Skeletal muscle satellite cell (primary cell): ENCODE measurements at regions not wholly inside any gene's neighbourhood (a gene's known extent, or its start where the extent isn't known, plus 50 kb on each side); places are given as distances from the start of the nearest gene placed in this dataset.
"Not testable (repeated sequence)": the region's sequence is repeated elsewhere in the genome, so short reads cannot be mapped to it uniquely, and the experiment has no call there.

Experiments used
- H3K27me3 ChIP-seq: 2 replicates; pipeline ENCODE4 v1.7.0; 2013; ENCODE audit warnings: low read length; ENCODE audit not compliant: control insufficient read depth, insufficient read depth
- H3K36me3 ChIP-seq: 2 replicates; pipeline ENCODE4 v1.7.0; 2013; ENCODE audit warnings: mild to moderate bottlenecking, control low read depth, low read length; ENCODE audit not compliant: insufficient read depth
- H3K4me1 ChIP-seq: 2 replicates; pipeline ENCODE4 v1.7.0; 2013; ENCODE audit warnings: low read length; ENCODE audit not compliant: control insufficient read depth, insufficient read depth
- H3K4me2 ChIP-seq: 2 replicates; pipeline ENCODE4 v1.7.0; 2013; ENCODE audit warnings: mild to moderate bottlenecking, low read length
- H3K4me3 ChIP-seq: 2 replicates; pipeline ENCODE4 v1.7.0; 2013; ENCODE audit warnings: low read length
- H3K9ac ChIP-seq: 2 replicates; pipeline ENCODE4 v1.7.0; 2013; ENCODE audit warnings: mild to moderate bottlenecking, low read depth, low read length, moderate library complexity
- H3K9me3 ChIP-seq: replicated peaks from 2 replicates; pipeline ENCODE4 v1.7.0; 2013; ENCODE audit warnings: mild to moderate bottlenecking, control low read depth, low read length

- Histone ChIP-seq H3K4me1 (no peaks in the 10 kb centered on the region), H3K36me3 (no peaks in the 10 kb centered on the region), H3K9ac (no peak overlapping the region), H3K27me3 (no peaks in the 10 kb centered on the region), H3K4me3 (no peak overlapping the region), H3K4me2 (no peak overlapping the region), H3K9me3 (no peaks in the 10 kb centered on the region)
Measured at GRCh38 chr3:152213203-152213602, 55.5 kb upstream of the MBNL1 start.

GRCh38 chr3:152213938-152214337, 54.8 kb upstream of the MBNL1 start:
- Histone ChIP-seq H3K4me3 (no peak overlapping the region), H3K9me3 (no peaks in the 10 kb centered on the region), H3K27me3 (no peaks in the 10 kb centered on the region), H3K36me3 (no peaks in the 10 kb centered on the region), H3K4me2 (no peak overlapping the region), H3K4me1 (peaks cover 1% of the 10 kb centered on the region), H3K9ac (no peak overlapping the region)

- H3K27me3 ChIP-seq, H3K4me2 ChIP-seq, H3K9me3 ChIP-seq, H3K36me3 ChIP-seq, H3K9ac ChIP-seq, H3K4me3 ChIP-seq: not testable (repeated sequence)
- H3K4me1 ChIP-seq: peaks cover 12% of the 10 kb centered on the region
Measured at GRCh38 chr3:152216960-152217865, 51.5 kb upstream of the MBNL1 start.

- Histone ChIP-seq H3K4me1 (peaks cover 19% of the 10 kb centered on the region), H3K4me3 (no peak overlapping the region), H3K9me3 (no peaks in the 10 kb centered on the region), H3K36me3 (no peaks in the 10 kb centered on the region), H3K27me3 (no peaks in the 10 kb centered on the region), H3K4me2 (no peak overlapping the region), H3K9ac (no peak overlapping the region)
Measured at GRCh38 chr3:152218602-152219001, 50.1 kb upstream of the MBNL1 start.
